Liver (tissue), 8 donors: ENCODE measurements at regions not wholly inside any gene's neighbourhood (a gene's known extent, or its start where the extent isn't known, plus 50 kb on each side); places are given as distances from the start of the nearest gene placed in this dataset.
A peak's percentile ranks its signal among the peaks of the same experiment; 100 is the strongest.

ENCODE experiments used
- DNase-seq: peaks from one replicate; pipeline ENCODE4 v3.0.0-alpha.2; 2017; ENCODE audit warnings: low spot score
- H3K27ac ChIP-seq, 2 donors: one replicate each; pipeline ENCODE4 v1.7.0; 2013; ENCODE audit warnings: inconsistent platforms in 2 of 2, low read length in 2 of 2, control low read depth in 1 of 2, low read depth in 1 of 2, mild to moderate bottlenecking in 1 of 2
- H3K27me3 ChIP-seq, 4 donors: one replicate each; pipeline versions ENCODE4 v1.6.1 to v1.7.0; 2013; ENCODE audit warnings: low read length in 3 of 4, inconsistent platforms in 1 of 4, mild to moderate bottlenecking in 1 of 4, moderate library complexity in 1 of 4; ENCODE audit not compliant: control insufficient read depth in 4 of 4, insufficient read depth in 4 of 4
- H3K36me3 ChIP-seq, 4 donors: one replicate each; pipeline versions ENCODE4 v1.6.1 to v1.7.0; 2013; ENCODE audit warnings: low read length in 3 of 4, mild to moderate bottlenecking in 3 of 4, low read depth in 1 of 4, moderate library complexity in 1 of 4; ENCODE audit not compliant: control insufficient read depth in 4 of 4, insufficient read depth in 3 of 4
- H3K4me1 ChIP-seq, 4 donors: one replicate each; pipeline versions ENCODE4 v1.6.1 to v1.7.0; 2013; ENCODE audit warnings: low read length in 3 of 4, mild to moderate bottlenecking in 3 of 4, moderate library complexity in 1 of 4; ENCODE audit not compliant: control insufficient read depth in 4 of 4, insufficient read depth in 4 of 4
- H3K4me3 ChIP-seq, 3 donors: one replicate each; pipeline versions ENCODE4 v1.6.1 to v1.7.0; 2013; ENCODE audit warnings: low read length in 3 of 3, control low read depth in 1 of 3, low read depth in 1 of 3, mild to moderate bottlenecking in 1 of 3
- H3K9ac ChIP-seq, 2 donors: one replicate each; pipeline ENCODE4 v1.7.0; 2013; ENCODE audit warnings: low read length in 2 of 2, mild to moderate bottlenecking in 2 of 2, moderate library complexity in 2 of 2, control low read depth in 1 of 2, low read depth in 1 of 2
- H3K9me3 ChIP-seq, 4 donors: one replicate each; pipeline versions ENCODE4 v1.6.1 to v1.7.0; 2013; ENCODE audit warnings: low read length in 3 of 4; ENCODE audit not compliant: control insufficient read depth in 4 of 4
- EGR1 ChIP-seq, 2 donors: IDR thresholded peaks; 2 replicates each; pipeline ENCODE4 v1.6.1; 2016 to 2018; ENCODE audit warnings: antibody characterized with exemption in 2 of 2, low read depth in 2 of 2
- FOXA1 ChIP-seq: IDR thresholded peaks from 2 replicates; pipeline ENCODE4 v1.6.1; 2016; ENCODE audit warnings: antibody characterized with exemption
- FOXA2 ChIP-seq: IDR thresholded peaks from 2 replicates; pipeline ENCODE4 v1.6.1; 2016; ENCODE audit warnings: antibody characterized with exemption
- GABPA ChIP-seq, 2 donors: IDR thresholded peaks in 1 of 2; conservative IDR thresholded peaks in 1 of 2; 2 replicates each; pipeline ENCODE4 v1.6.1; 2016; ENCODE audit warnings: antibody characterized with exemption in 2 of 2, mild to moderate bottlenecking in 1 of 2, moderate library complexity in 1 of 2
- HNF4A ChIP-seq, 2 donors: conservative IDR thresholded peaks; 2 replicates each; pipeline ENCODE4 v1.6.1; 2016; ENCODE audit warnings: antibody characterized with exemption in 2 of 2, mild to moderate bottlenecking in 2 of 2
- HNF4G ChIP-seq: IDR thresholded peaks from 2 replicates; pipeline ENCODE4 v1.6.1; 2016; ENCODE audit warnings: antibody characterized with exemption
- JUND ChIP-seq, 2 donors: IDR thresholded peaks; 2 replicates each; pipeline ENCODE4 v1.6.1; 2016; ENCODE audit warnings: antibody characterized with exemption in 2 of 2
- NR2F2 ChIP-seq: IDR thresholded peaks from 2 replicates; pipeline ENCODE4 v1.6.1; 2016; ENCODE audit warnings: antibody characterized with exemption
- RAD21 ChIP-seq, 2 donors: IDR thresholded peaks; 2 replicates each; pipeline ENCODE4 v1.6.1; 2016; ENCODE audit warnings: antibody characterized with exemption in 2 of 2, mild to moderate bottlenecking in 2 of 2
- RXRA ChIP-seq, 2 donors: IDR thresholded peaks; 2 replicates each; pipeline ENCODE4 v1.6.1; 2017 to 2018; ENCODE audit warnings: antibody characterized with exemption in 2 of 2, mild to moderate bottlenecking in 1 of 2
- SP1 ChIP-seq: IDR thresholded peaks from 2 replicates; pipeline ENCODE4 v1.6.1; 2018; ENCODE audit warnings: antibody characterized with exemption, mild to moderate bottlenecking
- TAF1 ChIP-seq: conservative IDR thresholded peaks from 2 replicates; pipeline ENCODE4 v1.6.1; 2016; ENCODE audit warnings: antibody characterized with exemption, mild to moderate bottlenecking
- WGBS: extraction: QIAGEN DNeasy Blood & Tissue Kit; methylation state at CpG from one replicate; pipeline ENCODE4 v1.1.7; 2013; 5-methylcytosine and 5-hydroxymethylcytosine counted together
- TF ChIP-seq, protein P1 (sequence below): IDR thresholded peaks from 2 replicates; pipeline ENCODE4 v1.6.1; 2016; ENCODE audit warnings: antibody characterized with exemption
- TF ChIP-seq, protein P2 (sequence below): fragments of 150-350 bp; IDR thresholded peaks from 2 replicates; pipeline ENCODE4 v1.5.1; 2017; ENCODE audit warnings: improper control_type of control experiment, low read depth, low read length; ENCODE audit not compliant: missing input control
- TF ChIP-seq, protein P3 (sequence below): IDR thresholded peaks from 2 replicates; pipeline ENCODE4 v1.6.1; 2016; ENCODE audit warnings: antibody characterized with exemption
- TF ChIP-seq, protein P4 (sequence below): IDR thresholded peaks from 2 replicates; pipeline ENCODE4 v1.6.1; 2016; ENCODE audit warnings: antibody characterized with exemption
- TF ChIP-seq, protein P5 (sequence below): IDR thresholded peaks from 2 replicates; pipeline ENCODE4 v1.6.1; 2016; ENCODE audit warnings: antibody characterized with exemption, mild to moderate bottlenecking
- donor health status: healthy.
- donor health status: healthy.
- donor health status: healthy.
- donor health status: healthy.
- donor health status: healthy.

DNA sequence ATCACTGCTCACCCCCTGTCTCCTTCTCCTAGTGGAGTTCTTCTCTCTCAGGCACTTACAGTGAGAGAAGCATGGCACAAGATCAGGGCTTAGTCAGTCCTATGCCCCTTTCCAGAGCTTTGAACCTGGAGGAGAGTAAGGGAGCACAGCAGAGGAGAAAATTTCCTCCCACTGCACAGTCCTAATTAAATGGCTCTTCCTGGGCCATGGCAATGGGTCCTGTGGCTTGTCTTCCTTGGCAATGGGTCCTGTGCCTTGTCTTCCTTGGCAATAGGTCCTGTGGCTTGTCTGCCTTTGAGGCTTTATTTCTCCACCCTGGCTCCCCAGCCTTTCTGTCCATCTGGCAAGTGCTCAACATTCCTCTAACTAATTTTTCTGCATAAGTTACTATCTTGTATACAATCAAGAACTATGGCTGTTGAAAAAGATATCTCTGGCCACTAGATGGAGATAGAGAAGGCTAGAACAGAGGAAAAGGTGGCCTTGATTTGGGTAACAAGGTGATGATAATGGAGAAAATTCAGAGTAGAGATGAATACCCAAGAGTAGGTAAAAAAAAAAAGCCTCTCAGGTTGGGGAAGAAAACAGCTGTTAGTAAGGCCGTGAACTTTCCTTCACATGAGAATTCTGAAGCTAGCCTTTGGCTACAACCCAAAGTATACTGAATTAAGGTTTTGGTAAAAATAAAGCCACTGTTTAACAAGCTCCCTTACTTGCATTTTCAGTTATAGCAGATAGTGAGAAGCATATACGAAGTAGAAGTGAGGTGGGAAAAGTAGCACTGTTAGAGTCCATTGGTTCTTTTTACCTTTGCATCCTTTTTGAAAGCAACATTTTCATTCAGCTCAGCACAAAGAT is 504.9 kb downstream of the DOK5 start:
- no peak overlapping the region for H3K9ac ChIP-seq
- no peaks in the 10 kb centered on the region for H3K9me3 ChIP-seq
- H3K36me3 ChIP-seq = no peaks in the 10 kb centered on the region
- H3K27ac ChIP-seq = no peak overlapping the region
- TF ChIP-seq FOXA1 (no peak), NR2F2 (no peak), RAD21 (IDR thresholded peaks at IDR 0.05) (peak; percentile 69 to 76), HNF4A (conservative IDR thresholded peaks at IDR 0.05) (no peak), JUND (IDR thresholded peaks at IDR 0.05) (no peak), GABPA (IDR thresholded peaks at IDR 0.05 in 1 of 2, conservative IDR thresholded peaks at IDR 0.05 in 1 of 2) (no peak), FOXA2 (no peak), TAF1 (no peak), SP1 (no peak)
- TF ChIP-seq, protein P1, sequence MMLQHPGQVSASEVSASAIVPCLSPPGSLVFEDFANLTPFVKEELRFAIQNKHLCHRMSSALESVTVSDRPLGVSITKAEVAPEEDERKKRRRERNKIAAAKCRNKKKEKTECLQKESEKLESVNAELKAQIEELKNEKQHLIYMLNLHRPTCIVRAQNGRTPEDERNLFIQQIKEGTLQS = no peak
- TF ChIP-seq, protein P2, sequence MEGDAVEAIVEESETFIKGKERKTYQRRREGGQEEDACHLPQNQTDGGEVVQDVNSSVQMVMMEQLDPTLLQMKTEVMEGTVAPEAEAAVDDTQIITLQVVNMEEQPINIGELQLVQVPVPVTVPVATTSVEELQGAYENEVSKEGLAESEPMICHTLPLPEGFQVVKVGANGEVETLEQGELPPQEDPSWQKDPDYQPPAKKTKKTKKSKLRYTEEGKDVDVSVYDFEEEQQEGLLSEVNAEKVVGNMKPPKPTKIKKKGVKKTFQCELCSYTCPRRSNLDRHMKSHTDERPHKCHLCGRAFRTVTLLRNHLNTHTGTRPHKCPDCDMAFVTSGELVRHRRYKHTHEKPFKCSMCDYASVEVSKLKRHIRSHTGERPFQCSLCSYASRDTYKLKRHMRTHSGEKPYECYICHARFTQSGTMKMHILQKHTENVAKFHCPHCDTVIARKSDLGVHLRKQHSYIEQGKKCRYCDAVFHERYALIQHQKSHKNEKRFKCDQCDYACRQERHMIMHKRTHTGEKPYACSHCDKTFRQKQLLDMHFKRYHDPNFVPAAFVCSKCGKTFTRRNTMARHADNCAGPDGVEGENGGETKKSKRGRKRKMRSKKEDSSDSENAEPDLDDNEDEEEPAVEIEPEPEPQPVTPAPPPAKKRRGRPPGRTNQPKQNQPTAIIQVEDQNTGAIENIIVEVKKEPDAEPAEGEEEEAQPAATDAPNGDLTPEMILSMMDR = peak; percentile 28
- TF ChIP-seq, protein P3, sequence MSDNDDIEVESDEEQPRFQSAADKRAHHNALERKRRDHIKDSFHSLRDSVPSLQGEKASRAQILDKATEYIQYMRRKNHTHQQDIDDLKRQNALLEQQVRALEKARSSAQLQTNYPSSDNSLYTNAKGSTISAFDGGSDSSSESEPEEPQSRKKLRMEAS = no peak
- TF ChIP-seq, protein P4, sequence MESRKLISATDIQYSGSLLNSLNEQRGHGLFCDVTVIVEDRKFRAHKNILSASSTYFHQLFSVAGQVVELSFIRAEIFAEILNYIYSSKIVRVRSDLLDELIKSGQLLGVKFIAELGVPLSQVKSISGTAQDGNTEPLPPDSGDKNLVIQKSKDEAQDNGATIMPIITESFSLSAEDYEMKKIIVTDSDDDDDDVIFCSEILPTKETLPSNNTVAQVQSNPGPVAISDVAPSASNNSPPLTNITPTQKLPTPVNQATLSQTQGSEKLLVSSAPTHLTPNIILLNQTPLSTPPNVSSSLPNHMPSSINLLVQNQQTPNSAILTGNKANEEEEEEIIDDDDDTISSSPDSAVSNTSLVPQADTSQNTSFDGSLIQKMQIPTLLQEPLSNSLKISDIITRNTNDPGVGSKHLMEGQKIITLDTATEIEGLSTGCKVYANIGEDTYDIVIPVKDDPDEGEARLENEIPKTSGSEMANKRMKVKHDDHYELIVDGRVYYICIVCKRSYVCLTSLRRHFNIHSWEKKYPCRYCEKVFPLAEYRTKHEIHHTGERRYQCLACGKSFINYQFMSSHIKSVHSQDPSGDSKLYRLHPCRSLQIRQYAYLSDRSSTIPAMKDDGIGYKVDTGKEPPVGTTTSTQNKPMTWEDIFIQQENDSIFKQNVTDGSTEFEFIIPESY = no peak
- DNase-seq = no peak
- no peak overlapping the region for H3K4me3 ChIP-seq
- H3K4me1 ChIP-seq = no peaks in the 10 kb centered on the region
- WGBS = 29% methylated on average over 2 of the region's 2 CpGs
- H3K27me3 ChIP-seq = no peaks in the 10 kb centered on the region

DNA sequence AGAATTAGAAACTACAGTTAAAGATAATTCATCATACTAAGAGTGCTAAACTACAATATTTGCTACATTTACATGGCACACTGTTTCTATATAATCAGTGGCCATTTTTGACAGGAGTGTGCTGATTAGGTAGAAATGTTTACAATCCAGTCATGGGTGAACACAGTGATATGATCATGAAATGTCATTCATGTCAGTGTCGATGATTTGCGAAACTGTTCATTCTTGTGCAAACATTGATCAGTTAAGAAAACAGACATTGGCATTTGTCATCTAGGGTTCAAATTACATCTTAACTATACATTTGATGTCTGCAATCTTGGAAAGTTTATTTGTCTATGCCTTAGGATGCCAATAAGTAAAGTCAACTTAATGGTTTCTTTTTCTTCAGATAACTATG is 474.9 kb downstream of the DOK5 start:
- H3K9me3 ChIP-seq = no peaks in the 10 kb centered on the region
- no peak overlapping the region for H3K9ac ChIP-seq
- H3K36me3 ChIP-seq = no peaks in the 10 kb centered on the region
- H3K4me1 ChIP-seq = no peaks in the 10 kb centered on the region
- H3K27ac ChIP-seq = no peak overlapping the region
- no peaks in the 10 kb centered on the region for H3K27me3 ChIP-seq
- 42% methylated on average over 2 of the region's 2 CpGs for WGBS
- no peak overlapping the region for H3K4me3 ChIP-seq
- no peak for DNase-seq
- no peak for TF ChIP-seq HNF4A (conservative IDR thresholded peaks at IDR 0.05)
- TF ChIP-seq RXRA (IDR thresholded peaks at IDR 0.05) = no peak
- TF ChIP-seq NR2F2 = no peak
- no peak for TF ChIP-seq HNF4G
- no peak for TF ChIP-seq SP1
- no peak for TF ChIP-seq FOXA1
- TF ChIP-seq, protein P4 = no peak
- no peak for TF ChIP-seq FOXA2
- TF ChIP-seq GABPA (IDR thresholded peaks at IDR 0.05 in 1 of 2, conservative IDR thresholded peaks at IDR 0.05 in 1 of 2) = no peak
- TF ChIP-seq, protein P2 = no peak
- TF ChIP-seq TAF1 = no peak
- TF ChIP-seq EGR1 (IDR thresholded peaks at IDR 0.05; ENCODE audit: low read depth in 2 of 2) = no peak
- TF ChIP-seq, protein P3 = no peak
- TF ChIP-seq JUND (IDR thresholded peaks at IDR 0.05) = no peak
- TF ChIP-seq, protein P5, sequence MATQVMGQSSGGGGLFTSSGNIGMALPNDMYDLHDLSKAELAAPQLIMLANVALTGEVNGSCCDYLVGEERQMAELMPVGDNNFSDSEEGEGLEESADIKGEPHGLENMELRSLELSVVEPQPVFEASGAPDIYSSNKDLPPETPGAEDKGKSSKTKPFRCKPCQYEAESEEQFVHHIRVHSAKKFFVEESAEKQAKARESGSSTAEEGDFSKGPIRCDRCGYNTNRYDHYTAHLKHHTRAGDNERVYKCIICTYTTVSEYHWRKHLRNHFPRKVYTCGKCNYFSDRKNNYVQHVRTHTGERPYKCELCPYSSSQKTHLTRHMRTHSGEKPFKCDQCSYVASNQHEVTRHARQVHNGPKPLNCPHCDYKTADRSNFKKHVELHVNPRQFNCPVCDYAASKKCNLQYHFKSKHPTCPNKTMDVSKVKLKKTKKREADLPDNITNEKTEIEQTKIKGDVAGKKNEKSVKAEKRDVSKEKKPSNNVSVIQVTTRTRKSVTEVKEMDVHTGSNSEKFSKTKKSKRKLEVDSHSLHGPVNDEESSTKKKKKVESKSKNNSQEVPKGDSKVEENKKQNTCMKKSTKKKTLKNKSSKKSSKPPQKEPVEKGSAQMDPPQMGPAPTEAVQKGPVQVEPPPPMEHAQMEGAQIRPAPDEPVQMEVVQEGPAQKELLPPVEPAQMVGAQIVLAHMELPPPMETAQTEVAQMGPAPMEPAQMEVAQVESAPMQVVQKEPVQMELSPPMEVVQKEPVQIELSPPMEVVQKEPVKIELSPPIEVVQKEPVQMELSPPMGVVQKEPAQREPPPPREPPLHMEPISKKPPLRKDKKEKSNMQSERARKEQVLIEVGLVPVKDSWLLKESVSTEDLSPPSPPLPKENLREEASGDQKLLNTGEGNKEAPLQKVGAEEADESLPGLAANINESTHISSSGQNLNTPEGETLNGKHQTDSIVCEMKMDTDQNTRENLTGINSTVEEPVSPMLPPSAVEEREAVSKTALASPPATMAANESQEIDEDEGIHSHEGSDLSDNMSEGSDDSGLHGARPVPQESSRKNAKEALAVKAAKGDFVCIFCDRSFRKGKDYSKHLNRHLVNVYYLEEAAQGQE = no peak
